Cerebellar cortex (tissue), 1 donor: ENCODE measurements at regions not wholly inside any gene's neighbourhood (a gene's known extent, or its start where the extent isn't known, plus 50 kb on each side); places are given as distances from the start of the nearest gene placed in this dataset.
A peak's percentile ranks its signal among the peaks of the same experiment; 100 is the strongest.

ENCODE experiments used
- DNase-seq: peaks from one replicate; pipeline ENCODE4 v3.0.0-alpha.2; 2015; ENCODE audit warnings: low spot score

DNA sequence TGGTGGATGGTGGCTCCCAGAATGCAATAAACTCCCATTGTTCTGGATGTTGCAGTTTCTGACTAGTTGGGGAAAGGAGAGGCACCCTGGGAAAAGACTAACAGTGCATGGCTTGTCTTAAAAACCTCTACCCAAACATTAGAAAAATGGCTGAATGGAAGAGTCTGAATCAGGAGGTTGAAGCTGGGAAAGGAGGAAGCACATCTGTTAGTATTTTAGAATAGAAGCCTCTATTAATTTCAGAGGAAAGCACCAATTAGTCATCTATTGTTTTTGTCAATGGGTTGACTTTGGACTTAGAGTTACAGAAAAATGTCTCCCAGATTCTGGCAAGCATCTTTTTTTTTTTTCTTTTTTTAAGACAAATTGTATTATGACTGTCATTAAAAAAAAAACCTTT lies 56.1 kb upstream of the ELMO1 start:
- DNase-seq: no peak

DNA sequence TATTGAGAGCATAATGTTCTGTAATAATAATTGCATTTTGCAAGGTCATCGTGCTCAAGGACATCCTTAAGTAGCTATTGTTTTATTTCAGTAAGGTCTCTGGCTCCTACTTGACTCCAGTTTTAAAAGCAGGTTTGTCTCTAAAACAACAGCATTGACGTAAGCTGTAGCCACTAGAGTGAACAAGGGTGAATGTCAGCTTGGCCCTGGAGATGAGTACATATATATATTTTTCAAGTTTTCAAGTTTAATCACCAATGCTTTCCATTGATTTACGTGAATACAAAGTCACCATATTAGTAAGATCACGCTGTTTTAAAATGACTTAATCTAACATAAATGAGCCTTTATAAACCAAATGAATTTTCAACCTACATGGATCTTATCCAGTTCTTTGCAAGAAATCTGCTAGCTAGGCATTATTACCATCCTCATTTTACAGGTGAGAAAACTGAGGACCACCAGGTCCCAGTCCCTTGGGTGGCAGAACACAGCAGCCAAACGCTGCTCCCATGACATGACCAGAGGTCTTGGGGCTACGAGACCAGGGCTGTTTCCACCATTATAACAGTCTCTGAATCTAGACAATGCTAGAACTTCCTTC lies 57.2 kb upstream of the ELMO1 start:
- DNase-seq: no peak

DNA sequence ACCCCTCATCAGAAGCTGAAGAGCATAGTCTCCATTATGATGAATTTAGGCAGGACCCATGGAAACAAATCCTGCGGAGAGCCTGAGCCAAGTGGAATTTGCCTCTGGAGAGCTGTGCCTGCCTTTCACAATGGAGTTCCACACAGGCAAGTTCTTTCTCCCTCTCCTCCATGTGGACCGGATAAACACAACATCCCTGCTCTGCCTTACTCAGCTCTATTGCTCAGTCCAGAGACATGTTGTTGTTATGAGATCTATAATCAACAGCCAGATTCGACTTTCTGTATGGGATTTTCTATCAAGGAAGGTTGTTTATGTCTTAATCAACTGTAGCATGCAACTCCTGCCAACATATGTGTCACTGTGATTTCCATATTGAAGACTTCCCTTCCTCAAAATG lies 59.5 kb upstream of the ELMO1 start:
- DNase-seq: no peak

DNA sequence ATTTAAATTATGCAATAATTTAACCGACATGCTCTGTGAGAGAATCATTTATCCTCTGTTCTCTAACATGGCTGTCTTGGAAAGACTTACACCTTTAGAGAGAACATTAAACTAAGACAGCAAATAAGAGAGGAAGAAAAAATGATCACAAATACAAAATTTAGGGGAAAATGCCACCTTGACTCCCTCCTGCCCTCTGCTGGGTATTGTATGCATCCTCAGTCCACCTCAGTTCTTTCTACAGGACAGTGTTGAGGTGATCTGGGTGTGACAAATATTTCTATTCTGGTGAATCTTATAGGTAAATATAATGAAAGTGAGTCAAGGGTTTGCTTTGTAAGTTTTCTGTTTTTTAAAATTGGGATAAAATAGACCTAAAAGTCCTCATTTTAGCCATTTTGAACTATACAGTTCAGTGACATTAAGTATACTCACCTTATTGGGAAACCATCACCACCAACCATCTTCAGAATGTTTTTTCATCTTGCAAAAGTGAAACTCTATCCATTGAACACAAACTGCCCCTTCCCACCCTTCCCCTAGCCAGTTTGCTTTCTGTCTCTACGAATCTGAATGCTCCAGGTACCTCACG lies 61.5 kb upstream of the ELMO1 start:
- peak; percentile 5 for DNase-seq

DNA sequence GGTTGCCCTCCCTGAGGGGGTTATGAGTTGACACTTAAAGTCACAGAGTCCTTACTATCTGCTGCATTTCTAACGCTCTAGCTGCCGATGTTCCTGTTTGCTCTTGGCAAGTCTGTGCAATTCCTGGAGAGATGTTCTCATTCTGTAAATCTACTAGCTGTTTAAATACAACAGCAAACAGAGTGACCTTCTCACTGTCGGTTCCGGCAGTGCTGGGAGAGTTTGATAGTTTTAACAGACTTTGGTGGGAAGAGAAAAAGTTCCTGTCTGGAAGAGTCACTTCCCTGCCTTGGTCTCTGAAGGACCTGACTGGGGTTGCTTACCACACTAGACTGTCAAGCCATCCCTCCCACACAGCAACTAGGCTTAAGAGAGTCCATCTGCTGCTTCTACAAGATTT lies 63.3 kb upstream of the ELMO1 start:
- DNase-seq: no peak

DNA sequence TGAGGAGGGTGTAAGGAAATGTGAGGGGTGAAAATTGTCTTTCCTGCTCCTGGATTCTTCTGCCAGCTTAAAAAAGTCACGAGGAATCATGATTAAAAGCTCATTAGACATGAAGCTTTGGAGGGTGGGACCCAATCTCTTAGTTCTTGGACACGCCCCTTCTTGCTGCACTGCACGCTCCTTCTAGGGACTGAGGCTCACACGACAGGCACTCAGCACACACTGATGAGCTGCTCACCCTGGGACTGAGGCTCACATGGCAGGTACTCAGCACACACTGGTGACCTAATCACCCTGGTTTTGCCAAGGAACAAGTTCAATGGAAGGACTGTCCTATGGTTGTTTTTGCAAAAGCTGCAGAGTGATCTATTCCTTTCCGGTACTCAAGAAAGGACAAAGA lies 65.8 kb upstream of the ELMO1 start:
- no peak for DNase-seq

DNA sequence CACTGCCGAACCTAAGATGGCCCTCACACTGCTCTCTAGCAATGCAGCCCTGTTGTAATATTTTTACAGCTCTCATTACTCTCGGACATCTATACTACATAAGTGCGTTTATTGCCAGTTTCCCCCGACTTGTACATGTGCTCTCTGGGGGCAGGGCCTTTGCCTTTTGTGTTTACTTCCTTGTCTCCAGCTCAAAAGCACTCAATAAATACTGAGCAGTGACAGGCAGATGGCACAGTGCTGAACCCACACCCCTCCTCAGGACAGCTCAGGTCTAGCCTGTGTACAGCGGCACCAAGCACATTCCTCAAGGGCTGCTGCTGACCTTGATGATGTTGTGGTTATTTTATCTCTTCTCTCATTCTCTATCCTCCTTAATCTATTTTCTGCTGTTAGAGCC lies 68.0 kb upstream of the ELMO1 start:
- DNase-seq: no peak

DNA sequence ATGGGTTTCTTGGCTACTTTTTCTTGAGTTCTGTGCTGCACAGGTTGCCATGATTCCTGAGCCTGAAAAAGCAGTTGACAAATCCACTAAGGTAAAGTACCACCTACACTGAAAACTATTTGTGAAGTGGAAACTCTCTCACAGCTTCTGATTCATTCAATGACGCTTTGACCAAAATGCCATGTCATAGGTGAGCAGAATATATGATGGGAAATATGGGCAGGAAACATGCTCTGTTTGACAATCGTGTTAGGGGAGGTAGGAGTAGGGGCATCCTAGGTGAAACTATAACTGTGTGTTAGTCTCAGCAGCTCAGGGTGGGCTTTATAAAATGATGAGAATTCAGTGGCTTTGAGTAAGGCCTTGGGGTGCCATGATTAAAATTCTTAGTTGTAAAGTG lies 69.6 kb upstream of the ELMO1 start:
- DNase-seq: no peak

DNA sequence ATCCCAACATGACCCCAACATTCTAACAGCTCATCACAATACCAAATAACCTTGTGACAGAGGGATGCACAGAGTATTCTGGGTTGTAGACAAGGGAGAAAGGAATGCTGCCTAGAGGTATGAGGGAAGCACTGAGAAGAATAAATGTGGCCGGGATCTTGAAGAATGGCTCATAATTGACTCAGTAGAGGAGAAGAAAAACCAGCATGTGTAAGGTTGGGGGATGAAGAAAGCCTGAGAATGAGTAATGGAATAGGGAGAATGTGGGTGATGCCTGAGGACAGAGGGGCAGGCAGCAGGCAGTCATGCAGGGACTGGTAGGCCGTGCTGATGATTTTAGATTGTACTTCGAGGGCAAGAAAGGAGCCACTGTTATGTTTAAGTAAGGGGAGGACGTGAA lies 75.4 kb upstream of the ELMO1 start:
- DNase-seq: no peak

DNA sequence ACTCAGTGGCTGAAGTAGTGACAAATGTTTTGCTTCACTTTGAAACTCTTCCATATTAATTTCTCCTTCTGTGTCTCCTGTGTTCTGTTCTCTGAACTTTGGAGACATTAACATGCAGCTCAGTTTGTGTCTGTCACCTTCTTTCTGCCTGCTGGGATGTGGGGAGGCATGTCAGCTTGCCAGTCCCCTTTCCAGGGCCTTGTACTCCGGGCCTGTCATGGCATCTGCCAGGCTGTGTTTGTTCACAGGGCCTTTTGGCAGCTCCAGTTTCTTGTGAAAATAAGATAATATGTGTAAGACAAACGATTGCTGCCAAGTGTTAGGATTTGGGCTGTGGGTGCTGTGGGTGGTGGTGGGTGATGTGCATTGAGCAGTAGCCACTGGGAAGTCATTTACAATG lies 76.1 kb upstream of the ELMO1 start:
- no peak for DNase-seq

DNA sequence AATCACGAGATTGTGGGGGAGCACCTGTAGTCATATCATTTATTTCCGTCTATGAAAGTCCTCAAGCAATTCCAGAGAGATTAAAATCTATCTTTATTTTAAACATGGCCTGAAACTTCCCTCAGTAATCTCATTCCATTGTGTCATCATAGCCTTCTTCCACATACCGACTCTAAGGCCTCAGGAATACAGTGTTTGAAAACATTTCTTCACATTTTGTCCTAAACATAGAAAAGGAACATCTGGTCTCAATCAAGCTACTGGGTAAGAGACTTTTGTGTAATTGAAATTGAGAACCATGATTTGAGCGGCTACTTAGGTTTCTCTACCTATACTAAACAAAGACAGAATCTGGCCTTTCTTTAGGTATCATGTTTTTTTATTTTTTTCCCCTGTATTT lies 78.0 kb upstream of the ELMO1 start:
- DNase-seq: no peak

DNA sequence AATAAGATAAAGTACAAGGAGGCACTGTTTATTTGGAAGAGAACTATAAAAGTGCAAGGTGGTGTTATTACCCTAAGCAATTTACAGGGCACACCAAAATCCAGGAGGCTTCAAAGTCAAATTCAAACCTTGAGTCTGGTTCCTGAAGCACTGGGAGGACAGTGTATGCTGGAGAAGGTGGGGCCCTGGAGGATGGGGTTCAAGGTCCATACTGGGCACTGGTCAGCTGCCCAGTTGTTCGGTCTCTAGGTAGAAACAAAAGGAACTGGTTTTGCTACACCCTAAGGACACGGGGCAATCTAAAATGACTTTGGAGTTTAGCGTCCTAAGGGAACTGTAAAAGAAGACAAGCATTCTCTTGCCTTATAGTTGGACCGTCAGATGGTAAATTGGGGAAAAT lies 78.4 kb upstream of the ELMO1 start:
- DNase-seq: no peak

DNA sequence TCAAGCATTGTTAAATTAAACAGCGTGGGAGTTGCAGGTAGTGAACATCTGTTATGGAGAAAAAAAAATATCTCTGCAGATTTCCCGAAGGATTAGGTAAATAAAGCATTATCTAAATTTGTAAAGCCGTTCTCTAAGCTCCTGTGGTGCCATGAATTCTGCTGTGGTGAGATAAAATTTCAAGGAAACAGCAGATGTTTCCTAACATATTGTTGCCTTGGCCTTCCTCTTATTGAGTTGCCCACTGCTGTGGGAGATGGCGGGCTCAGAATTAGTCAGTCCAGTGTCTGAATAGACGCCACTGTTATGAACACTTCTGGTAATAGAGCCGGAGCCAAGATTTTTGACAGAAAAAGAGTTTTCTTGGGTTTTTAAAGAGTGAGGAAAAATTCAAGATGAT lies 82.6 kb upstream of the ELMO1 start:
- no peak for DNase-seq

DNA sequence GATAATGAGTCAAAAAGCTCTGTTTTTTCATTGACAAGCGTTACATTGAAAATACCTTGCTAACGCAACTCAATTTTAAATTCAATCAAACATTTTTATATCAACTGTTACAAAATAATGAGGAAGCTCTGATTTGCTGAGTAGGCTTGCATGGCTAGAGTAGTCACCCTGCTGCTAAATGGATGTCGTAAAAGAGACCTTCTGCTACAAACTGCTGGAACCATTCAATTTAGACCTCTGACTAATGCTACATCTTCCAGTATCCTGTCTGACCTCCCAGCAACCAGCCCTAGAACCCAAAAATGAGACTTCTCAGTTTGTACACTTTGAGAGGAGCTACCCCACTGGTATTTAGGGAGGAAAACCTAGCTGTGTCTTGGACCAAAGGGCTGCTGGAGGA lies 84.0 kb upstream of the ELMO1 start:
- no peak for DNase-seq

DNA sequence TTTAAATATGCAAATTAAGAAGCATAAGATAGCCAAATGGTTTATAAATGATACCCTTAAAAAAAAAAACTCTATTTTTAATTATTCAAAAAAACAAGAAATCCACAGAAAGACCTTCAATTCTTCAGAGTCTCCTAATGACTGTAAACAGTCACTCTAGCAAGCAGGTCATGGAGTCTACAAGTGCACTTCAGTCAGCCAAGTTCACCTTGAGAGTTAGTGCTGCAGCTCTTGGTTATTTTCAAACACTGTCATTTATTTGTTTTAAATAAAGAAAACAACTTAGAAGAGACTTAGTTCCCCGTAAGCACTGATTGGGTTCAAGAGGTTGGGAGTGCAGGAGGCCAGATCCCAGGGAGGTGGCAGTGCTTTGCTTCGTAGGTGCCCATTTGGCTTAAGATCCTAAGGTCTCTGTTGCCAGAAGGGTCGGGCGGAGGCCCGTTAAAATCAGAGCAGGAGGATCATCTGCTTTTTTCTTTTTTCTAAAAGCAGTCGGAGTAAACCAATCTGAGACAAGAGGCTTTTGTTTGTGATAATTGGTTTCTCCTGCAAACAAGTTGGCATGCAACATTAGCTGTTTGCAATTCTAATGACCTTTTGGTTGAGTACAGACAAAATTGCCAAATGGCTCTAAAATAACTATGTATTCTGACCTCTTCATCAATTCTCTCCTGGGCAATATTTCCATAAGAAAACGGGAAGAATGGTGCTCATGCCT lies 86.4 kb upstream of the ELMO1 start:
- no peak for DNase-seq

DNA sequence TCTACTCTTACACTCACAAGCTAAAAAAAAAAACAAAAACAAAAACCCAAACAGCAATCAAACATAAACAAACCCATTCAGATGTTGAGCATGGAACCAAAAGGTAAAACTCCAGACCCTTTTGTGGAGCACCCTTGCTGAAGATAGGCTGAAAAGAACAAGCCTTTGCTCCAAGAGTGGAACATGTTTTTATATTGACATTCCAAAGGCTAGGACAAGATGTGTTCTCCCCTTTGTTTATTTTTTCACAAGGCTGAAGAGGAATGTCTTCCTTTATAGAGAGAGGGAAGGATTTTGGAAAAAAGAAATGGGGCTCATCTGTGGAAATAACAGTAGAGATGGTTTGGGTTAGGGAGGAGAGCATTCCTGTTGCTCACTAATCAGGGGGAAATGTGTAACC lies 87.2 kb upstream of the ELMO1 start:
- no peak for DNase-seq

DNA sequence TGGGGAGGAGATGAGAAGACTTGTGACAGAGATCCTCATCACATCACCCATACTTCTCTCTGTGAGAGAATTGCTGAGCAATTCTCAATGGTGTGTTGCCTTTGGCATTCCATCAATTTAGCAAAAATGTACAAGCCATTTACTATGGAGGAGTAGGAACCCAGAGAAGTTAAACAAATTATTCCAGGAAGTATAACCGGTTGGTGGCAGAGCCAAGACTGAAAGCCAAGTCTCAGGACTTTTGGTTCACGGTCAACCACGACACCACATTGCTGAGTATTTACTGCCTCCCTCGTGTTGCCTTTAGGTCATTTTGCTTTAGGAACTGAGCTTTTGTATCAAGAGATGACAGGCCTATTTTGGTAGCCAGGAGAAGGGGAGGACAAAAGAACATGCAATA lies 88.0 kb upstream of the ELMO1 start:
- no peak for DNase-seq

DNA sequence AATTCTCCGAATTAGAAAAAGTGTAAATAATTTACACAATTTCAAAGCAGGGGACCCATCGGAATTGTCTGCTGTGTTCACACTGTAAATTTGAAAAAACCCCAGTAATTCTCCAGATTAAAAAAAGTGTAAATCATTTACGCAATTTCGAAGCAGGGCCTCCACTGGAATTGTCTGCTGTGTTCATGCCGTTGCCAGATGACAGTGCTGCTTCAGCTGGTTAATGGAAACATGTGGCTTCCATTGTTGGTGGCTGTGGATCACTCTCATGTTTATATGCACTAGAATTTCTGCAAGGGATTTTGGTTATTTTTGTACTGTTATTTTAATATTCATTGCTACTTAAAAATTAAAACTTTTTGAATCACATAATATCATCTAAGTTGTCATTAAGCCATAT lies 88.8 kb upstream of the ELMO1 start:
- no peak for DNase-seq

DNA sequence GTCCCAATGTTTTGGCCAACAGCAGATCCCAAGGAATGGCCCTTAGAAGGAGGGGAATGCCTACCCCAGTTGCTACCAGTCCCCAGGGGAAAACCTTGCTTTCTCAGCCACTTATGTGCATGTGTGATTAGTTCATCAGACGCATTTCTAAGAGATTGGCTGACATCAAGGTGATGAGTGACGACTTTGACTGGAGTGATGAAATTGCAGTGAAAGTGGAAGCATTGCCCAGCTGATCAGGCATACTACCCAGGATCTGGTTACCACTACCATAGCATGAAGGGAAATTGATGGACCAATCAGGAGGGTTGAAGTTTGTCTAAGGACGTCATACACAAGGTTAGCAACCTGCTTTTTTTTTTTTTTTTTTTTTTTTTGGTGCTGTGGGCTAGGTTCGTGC lies 90.3 kb upstream of the ELMO1 start:
- DNase-seq: no peak

DNA sequence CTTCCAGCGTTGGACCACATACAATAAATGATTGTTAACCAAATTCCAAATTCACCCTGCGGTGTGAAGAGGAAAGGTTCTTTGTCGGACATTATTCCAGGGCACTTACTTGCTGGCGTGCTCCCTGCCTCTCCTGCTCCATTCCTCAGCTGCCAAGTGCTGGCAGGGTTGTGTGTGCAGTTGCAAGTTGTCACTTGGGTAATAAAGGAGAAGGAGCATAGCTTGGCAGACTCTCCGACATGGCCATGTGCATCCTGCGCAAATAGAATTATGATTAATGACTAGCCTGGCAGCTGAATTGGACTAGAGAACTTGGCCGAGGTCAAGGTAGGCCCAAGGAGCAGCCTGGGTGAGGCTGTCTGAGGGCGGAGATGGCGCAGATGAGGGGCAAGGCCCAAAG lies 92.3 kb upstream of the ELMO1 start:
- peak; percentile 5 for DNase-seq

DNA sequence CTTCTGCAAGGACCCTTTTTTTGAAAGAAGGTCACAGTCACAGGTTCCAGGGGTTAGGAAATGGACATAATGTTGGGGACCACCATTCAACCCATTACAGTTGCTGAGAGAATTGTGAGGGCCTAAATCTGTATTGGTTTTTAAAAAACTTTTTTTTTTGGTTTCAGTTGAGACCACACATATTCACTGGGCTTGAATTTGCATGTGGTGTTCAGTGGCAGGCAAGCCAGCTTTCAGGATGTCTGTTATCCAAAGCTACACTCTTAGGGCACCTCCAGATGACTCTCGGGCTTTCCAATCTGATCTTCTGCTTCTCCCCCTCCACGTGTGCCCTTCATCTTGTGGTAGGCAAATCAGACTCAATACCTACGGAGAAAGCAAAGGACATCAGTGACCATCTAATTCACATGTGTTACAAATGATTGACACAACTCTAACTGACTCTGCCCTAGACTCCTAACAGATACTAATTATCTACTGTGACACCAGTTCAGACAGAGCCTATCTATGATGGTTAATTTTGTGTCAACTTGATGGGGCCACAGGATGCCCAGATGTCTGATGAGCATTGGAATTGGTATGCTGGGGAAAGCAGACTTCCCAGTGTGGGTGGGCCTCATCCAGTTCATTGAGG lies 93.3 kb upstream of the ELMO1 start:
- no peak for DNase-seq

DNA sequence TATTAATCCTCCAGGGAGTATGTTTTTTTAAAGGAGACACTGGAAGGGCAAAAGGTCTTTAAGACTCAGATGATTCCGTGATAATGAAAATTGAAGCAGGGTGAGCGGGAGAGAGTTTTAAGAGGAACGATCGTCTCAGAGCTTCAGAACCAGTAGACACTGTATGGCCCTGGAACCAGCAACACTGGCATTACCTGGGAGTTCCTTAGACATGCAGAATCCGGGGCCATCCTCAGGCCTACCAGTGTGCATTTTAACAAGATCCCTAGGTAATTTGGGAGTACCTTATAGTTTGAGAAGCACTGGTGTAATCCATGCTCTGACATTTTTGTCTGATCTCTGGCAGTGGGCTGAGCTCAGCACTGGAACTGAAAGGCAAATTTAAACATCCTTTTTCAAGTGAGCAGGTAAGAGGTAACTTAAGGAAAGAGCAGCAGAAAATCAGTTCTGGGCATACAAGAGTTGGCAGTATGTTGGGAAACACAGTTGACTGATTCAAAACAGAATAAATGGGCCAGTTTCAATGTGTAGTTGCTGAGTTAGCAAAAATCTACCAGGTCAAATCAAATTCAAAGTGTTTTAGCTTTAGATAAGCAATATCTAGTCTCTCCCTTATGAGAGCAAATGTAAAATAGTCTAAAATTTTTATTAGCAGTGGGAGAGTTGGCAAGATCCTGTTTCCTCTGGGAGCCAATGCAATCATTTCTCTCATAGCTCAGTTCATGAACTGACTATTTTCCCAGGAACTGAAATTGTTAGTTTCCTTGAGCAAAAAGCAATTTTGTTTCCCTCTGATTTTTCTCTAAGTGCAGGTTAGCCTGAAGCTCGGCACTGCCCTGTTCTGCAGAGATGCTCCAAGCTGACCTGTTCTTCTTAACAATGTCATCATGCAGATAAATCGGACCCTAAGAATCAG lies 97.2 kb upstream of the ELMO1 start:
- no peak for DNase-seq
